H9 (cell line): ENCODE measurements at regions not wholly inside any gene's neighbourhood (a gene's known extent, or its start where the extent isn't known, plus 50 kb on each side); places are given as distances from the start of the nearest gene placed in this dataset.

Experiments used
- DNase-seq: peaks from one replicate; pipeline ENCODE4 v3.0.0-alpha.2; 2017
- H2AFZ ChIP-seq: one replicate; pipeline ENCODE4 v1.6.1; 2013; ENCODE audit warnings: mild to moderate bottlenecking, low read length, control low read depth, moderate library complexity
- H2AK5ac ChIP-seq: 2 replicates; pipeline ENCODE4 v1.6.1; 2013; ENCODE audit warnings: low read length, control low read depth, mixed read lengths; ENCODE audit not compliant: insufficient read length
- H2BK120ac ChIP-seq: one replicate; pipeline ENCODE4 v1.6.1; 2013; ENCODE audit warnings: low read depth, mild to moderate bottlenecking, low read length, control low read depth, inconsistent platforms; ENCODE audit not compliant: poor library complexity, severe bottlenecking
- H2BK12ac ChIP-seq: 2 replicates; pipeline ENCODE4 v1.6.1; 2013; ENCODE audit warnings: low read length, control low read depth, mixed read lengths, low read depth; ENCODE audit not compliant: insufficient read length
- H2BK15ac ChIP-seq: 2 replicates; pipeline ENCODE4 v1.6.1; 2013; ENCODE audit warnings: low read depth, low read length, control low read depth
- H2BK20ac ChIP-seq: one replicate; pipeline ENCODE4 v1.6.1; 2013; ENCODE audit warnings: low read depth, mild to moderate bottlenecking, low read length, control low read depth, inconsistent platforms; ENCODE audit not compliant: poor library complexity, severe bottlenecking
- H2BK5ac ChIP-seq: 2 replicates; pipeline ENCODE4 v1.6.1; 2013; ENCODE audit warnings: low read length, control low read depth, mixed read lengths; ENCODE audit not compliant: insufficient read length
- H3K14ac ChIP-seq: 2 replicates; pipeline ENCODE4 v1.6.1; 2013; ENCODE audit warnings: low read length, control low read depth; ENCODE audit not compliant: insufficient read depth
- H3K18ac ChIP-seq: 2 replicates; pipeline ENCODE4 v1.6.1; 2013; ENCODE audit warnings: low read depth, mild to moderate bottlenecking, mixed read lengths, low read length, control low read depth; ENCODE audit not compliant: insufficient read length
- H3K23ac ChIP-seq: 2 replicates; pipeline ENCODE4 v1.6.1; 2013; ENCODE audit warnings: low read length, control low read depth, mixed read lengths, low read depth; ENCODE audit not compliant: insufficient read length
- H3K23me2 ChIP-seq: 2 replicates; pipeline ENCODE4 v1.6.1; 2013; ENCODE audit warnings: low read depth, mild to moderate bottlenecking, mixed read lengths, low read length, control low read depth; ENCODE audit not compliant: insufficient read length, poor library complexity, severe bottlenecking
- H3K27ac ChIP-seq: 2 replicates; pipeline ENCODE4 v1.5.1; 2013; ENCODE audit warnings: low read length, control low read depth, mixed read lengths, low read depth; ENCODE audit not compliant: insufficient read length
- H3K27me3 ChIP-seq: 2 replicates; pipeline ENCODE4 v1.6.1; 2013; ENCODE audit warnings: low read length, control low read depth, inconsistent platforms; ENCODE audit not compliant: insufficient read depth
- H3K4ac ChIP-seq: 2 replicates; pipeline ENCODE4 v1.6.1; 2013; ENCODE audit warnings: low read depth, mild to moderate bottlenecking, control low read depth, inconsistent platforms, low read length, moderate library complexity
- H3K4me1 ChIP-seq: 2 replicates; pipeline ENCODE4 v1.6.1; 2013; ENCODE audit warnings: low read length, control low read depth, inconsistent platforms; ENCODE audit not compliant: insufficient read depth
- H3K4me2 ChIP-seq: 2 replicates; pipeline ENCODE4 v1.6.1; 2013; ENCODE audit warnings: low read length, control low read depth, mixed read lengths; ENCODE audit not compliant: insufficient read length, insufficient read depth
- H3K56ac ChIP-seq: 2 replicates; pipeline ENCODE4 v1.6.1; 2013; ENCODE audit warnings: low read depth, mild to moderate bottlenecking, mixed read lengths, low read length, control low read depth; ENCODE audit not compliant: insufficient read length
- H3K79me1 ChIP-seq: 2 replicates; pipeline ENCODE4 v1.6.1; 2013; ENCODE audit warnings: low read depth, mild to moderate bottlenecking, moderate library complexity, low read length, control low read depth, inconsistent platforms; ENCODE audit not compliant: insufficient read depth, poor library complexity, severe bottlenecking
- H3K79me2 ChIP-seq: 2 replicates; pipeline ENCODE4 v1.6.1; 2013; ENCODE audit warnings: low read length, control low read depth, inconsistent platforms; ENCODE audit not compliant: insufficient read depth
- H3K9ac ChIP-seq: 2 replicates; pipeline ENCODE4 v1.6.1; 2013; ENCODE audit warnings: low read length, control low read depth, mixed read lengths; ENCODE audit not compliant: insufficient read length; ENCODE audit errors: extremely low read depth
- H3K9me3 ChIP-seq: one replicate; pipeline ENCODE4 v1.6.1; 2013; ENCODE audit warnings: low read depth, low read length, inconsistent platforms; ENCODE audit not compliant: control insufficient read depth
- H3T11ph ChIP-seq: one replicate; pipeline ENCODE4 v1.6.1; 2013; ENCODE audit warnings: mild to moderate bottlenecking, low read length, control low read depth, inconsistent platforms
- H4K20me1 ChIP-seq: one replicate; pipeline ENCODE4 v1.6.1; 2013; ENCODE audit not compliant: control insufficient read depth, insufficient read length, insufficient read depth
- H4K5ac ChIP-seq: 2 replicates; pipeline ENCODE4 v1.6.1; 2013; ENCODE audit warnings: low read depth, mild to moderate bottlenecking, mixed read lengths, low read length, control low read depth; ENCODE audit not compliant: insufficient read length
- H4K8ac ChIP-seq: replicated peaks from 2 replicates; pipeline ENCODE4 v1.6.1; 2013; ENCODE audit warnings: low read length, control low read depth, mixed read lengths, low read depth; ENCODE audit not compliant: insufficient read length
- H4K91ac ChIP-seq: 2 replicates; pipeline ENCODE4 v1.6.1; 2013; ENCODE audit warnings: low read depth, mild to moderate bottlenecking, moderate library complexity, mixed read lengths, low read length, control low read depth; ENCODE audit not compliant: insufficient read length
- H3K27ac Mint-ChIP-seq, 3 experiments: 2 replicates in 2 of 3; 3 replicates in 1 of 3; pipeline ENCODE4 v1.8.0; 2020 to 2021; ENCODE audit warnings: mixed read lengths in 3 of 3, mild to moderate bottlenecking in 1 of 3, moderate library complexity in 1 of 3
- H3K27me3 Mint-ChIP-seq: 2 replicates; pipeline ENCODE4 v1.8.0; 2021; ENCODE audit warnings: low read depth, mild to moderate bottlenecking, moderate library complexity, mixed read lengths
- H3K36me3 Mint-ChIP-seq, 3 experiments: 2 replicates in 2 of 3; 3 replicates in 1 of 3; pipeline ENCODE4 v1.8.0; 2020 to 2021; ENCODE audit warnings: low read depth in 3 of 3, mixed read lengths in 3 of 3; ENCODE audit not compliant: insufficient read depth in 1 of 3
- H3K4me1 Mint-ChIP-seq, 2 experiments: 2 replicates each; pipeline ENCODE4 v1.8.0; 2020; ENCODE audit warnings: mixed read lengths in 2 of 2
- H3K4me3 Mint-ChIP-seq, 2 experiments: 2 replicates in 1 of 2; 3 replicates in 1 of 2; pipeline ENCODE4 v1.8.0; 2020 to 2021; ENCODE audit warnings: mild to moderate bottlenecking in 2 of 2, mixed read lengths in 2 of 2, moderate library complexity in 1 of 2
- H3K9me3 Mint-ChIP-seq, 2 experiments: 2 replicates in 1 of 2; 3 replicates in 1 of 2; pipeline ENCODE4 v1.8.0; 2020; ENCODE audit warnings: mild to moderate bottlenecking in 2 of 2, mixed read lengths in 2 of 2, moderate library complexity in 1 of 2
- CTCF ChIP-seq: fragments of 200-600 bp; sonication (generic); conservative IDR thresholded peaks from 3 replicates; pipeline ENCODE4 v1.8.0; 2021; ENCODE audit warnings: antibody characterized with exemption, mild to moderate bottlenecking
- WGBS: extraction: QIAGEN DNeasy Blood & Tissue Kit; methylation state at CpG from one replicate; pipeline ENCODE4 v1.1.7; 2013; ENCODE audit warnings: missing lambda C conversion rate, low lambda C conversion rate, mixed read lengths; ENCODE audit not compliant: insufficient read length; ENCODE audit errors: extremely low coverage; 5-methylcytosine and 5-hydroxymethylcytosine counted together

GRCh38 chr13:38590796-38591507 is 95.9 kb upstream of the FREM2 start:
- Histone ChIP-seq H3K23me2 (no peaks in the 10 kb centered on the region), H2BK5ac (no peak overlapping the region), H2BK20ac (no peak overlapping the region), H2BK15ac (no peak overlapping the region), H4K5ac (no peak overlapping the region), H3K18ac (no peak overlapping the region), H3K23ac (no peak overlapping the region), H2AK5ac (no peak overlapping the region), H3K4me2 (no peak overlapping the region), H3K9ac (no peak overlapping the region), H3K14ac (no peak overlapping the region), H3K9me3 (no peaks in the 10 kb centered on the region), H2BK120ac (no peak overlapping the region), H4K20me1 (no peaks in the 10 kb centered on the region), H4K91ac (no peak overlapping the region), H3K56ac (no peak overlapping the region), H4K8ac (no peak overlapping the region), H2BK12ac (no peak overlapping the region), H2AFZ (no peak overlapping the region), H3K79me2 (no peaks in the 10 kb centered on the region), H3K27ac (no peak overlapping the region), H3K4ac (no peak overlapping the region), H3K79me1 (no peaks in the 10 kb centered on the region), H3K27me3 (no peaks in the 10 kb centered on the region), H3T11ph (no peak overlapping the region), H3K4me1 (no peaks in the 10 kb centered on the region)
- H3K4me1 Mint-ChIP-seq, result no peaks in the 10 kb centered on the region
- no peak for DNase-seq
- H3K4me3 Mint-ChIP-seq, result no peak overlapping the region
- TF ChIP-seq CTCF, result no peak
- peaks cover 0 to 5% of the 10 kb centered on the region in 2 experiments; a peak in 1 of 5 replicates for H3K9me3 Mint-ChIP-seq
- H3K36me3 Mint-ChIP-seq, result peaks cover 0 to 7% (median 0%) of the 10 kb centered on the region in 3 experiments; a peak in 1 of 7 replicates
- H3K27me3 Mint-ChIP-seq, result no peaks in the 10 kb centered on the region
- WGBS, result no CpG with 5 or more reads among the region's 6 CpGs
- H3K27ac Mint-ChIP-seq, result no peak overlapping the region
